Ovary (tissue), 7 donors: ENCODE measurements at regions not wholly inside any gene's neighbourhood (a gene's known extent, or its start where the extent isn't known, plus 50 kb on each side); places are given as distances from the start of the nearest gene placed in this dataset.

Experiments used
- DNase-seq, 5 donors: peaks; one replicate each; pipeline ENCODE4 v3.0.0-alpha.2; 2019 to 2020
- H3K27ac ChIP-seq, 2 donors: fragments of 200-600 bp; one replicate each; pipeline versions ENCODE4 v1.5.1 to v1.8.0; 2019 to 2022
- H3K27me3 ChIP-seq: fragments of 200-600 bp; one replicate; pipeline ENCODE4 v1.8.0; 2022
- H3K36me3 ChIP-seq: fragments of 200-600 bp; sonication (generic); one replicate; pipeline ENCODE4 v1.5.1; 2019
- H3K4me1 ChIP-seq: one replicate; pipeline ENCODE4 v1.8.1; 2013; ENCODE audit warnings: mild to moderate bottlenecking, moderate library complexity; ENCODE audit not compliant: insufficient read depth
- H3K4me3 ChIP-seq: fragments of 200-600 bp; sonication (generic); one replicate; pipeline ENCODE4 v1.5.1; 2017
- H3K9me3 ChIP-seq, 2 donors: fragments of 200-600 bp in 1 of 2; sonication (generic) in 1 of 2; one replicate each; pipeline versions ENCODE4 v1.5.1 to v1.8.1; 2013 to 2019; ENCODE audit warnings: mild to moderate bottlenecking in 1 of 2, moderate library complexity in 1 of 2
- CTCF ChIP-seq, 3 donors: fragments of 450-650 bp in 2 of 3; fragments of 200-600 bp in 1 of 3; IDR thresholded peaks; one replicate each; pipeline versions ENCODE4 v1.5.1 to v1.8.0; 2016 to 2022; ENCODE audit warnings: antibody characterized with exemption in 3 of 3, mild to moderate bottlenecking in 1 of 3
- EP300 ChIP-seq: sonication (generic); formaldehyde crosslinking; IDR thresholded peaks from one replicate; pipeline ENCODE4 v1.6.1; 2017; ENCODE audit warnings: antibody characterized with exemption
- POLR2A ChIP-seq: fragments of 450-650 bp; IDR thresholded peaks from one replicate; pipeline ENCODE4 v1.6.1; 2017; ENCODE audit warnings: antibody characterized with exemption, mild to moderate bottlenecking, moderate library complexity
- WGBS, 3 donors: extraction: QIAGEN DNeasy Blood & Tissue Kit in 1 of 3; methylation state at CpG; one replicate each; pipeline versions ENCODE4 v1.1.5 to v1.1.7; 2013 to 2017; 5-methylcytosine and 5-hydroxymethylcytosine counted together
- intact Hi-C, 4 donors: fragments of 100-400 bp; cut with DNase I; formaldehyde crosslinking; loops; one replicate each; pipeline versions ENCODE4 v1.11.0 to v1.15.1; 2022 to 2023
- donor health status: DM: no; HTN: no; CAD: no; lungs with moderate emphysema.
- donor health status: DM: no; HTN: no; CAD: no.
- donor health status: Bipolar disorder and iron deficiency.
- donor health status: DM: no; HTN: no; CAD: no.
- donor health status: DM: yes; HTN: yes; CAD: no.

- H3K9me3 ChIP-seq, result no peaks in the 10 kb centered on the region
- TF ChIP-seq CTCF (IDR thresholded peaks at IDR 0.05) (no peak), EP300 (no peak), POLR2A (no peak)
- no peak for DNase-seq
- intact Hi-C loops, result no loop called here
- H3K36me3 ChIP-seq, result no peaks in the 10 kb centered on the region
- H3K4me1 ChIP-seq, result peaks cover 1% of the 10 kb centered on the region
- H3K4me3 ChIP-seq, result no peak overlapping the region
- WGBS, 3 donors, result 92 to 94% (median 94%) methylated on average over 6 of the region's 6 CpGs
- H3K27me3 ChIP-seq, result no peaks in the 10 kb centered on the region
- no peak overlapping the region for H3K27ac ChIP-seq
Observed at GRCh38 chr10:110393866-110394265, 89.1 kb upstream of the SMNDC1 start.

GRCh38 chr10:110394296-110394695, 89.6 kb upstream of the SMNDC1 start:
- Histone ChIP-seq H3K27ac (no peak overlapping the region), H3K36me3 (no peaks in the 10 kb centered on the region), H3K4me3 (no peak overlapping the region), H3K4me1 (peaks cover 1% of the 10 kb centered on the region), H3K27me3 (no peaks in the 10 kb centered on the region), H3K9me3 (no peaks in the 10 kb centered on the region)
- intact Hi-C loops, result no loop called here
- WGBS, 3 donors, result 85 to 92% (median 92%) methylated on average over 7 to 8 of the region's 8 CpGs
- TF ChIP-seq POLR2A (no peak), CTCF (IDR thresholded peaks at IDR 0.05) (no peak), EP300 (no peak)
- DNase-seq, result no peak

GRCh38 chr10:110394898-110395297, 90.2 kb upstream of the SMNDC1 start:
- Histone ChIP-seq H3K27ac (no peak overlapping the region), H3K27me3 (no peaks in the 10 kb centered on the region), H3K36me3 (no peaks in the 10 kb centered on the region), H3K4me3 (no peak overlapping the region), H3K9me3 (no peaks in the 10 kb centered on the region), H3K4me1 (peaks cover 1% of the 10 kb centered on the region)
- TF ChIP-seq POLR2A (no peak), CTCF (IDR thresholded peaks at IDR 0.05) (no peak), EP300 (no peak)
- DNase-seq, result no peak
- intact Hi-C loops, result no loop called here
- WGBS, 3 donors, result 96 to 99% (median 96%) methylated on average over 6 of the region's 6 CpGs

- H3K36me3 ChIP-seq, result no peaks in the 10 kb centered on the region
- no peak overlapping the region for H3K4me3 ChIP-seq
- 47 to 53% (median 48%) methylated on average over 11 of the region's 11 CpGs for WGBS, 3 donors
- no peak overlapping the region for H3K27ac ChIP-seq
- H3K27me3 ChIP-seq, result no peaks in the 10 kb centered on the region
- peak in 1 of 5 donors; percentile 38 for DNase-seq
- H3K4me1 ChIP-seq, result peaks cover 1% of the 10 kb centered on the region
- no peaks in the 10 kb centered on the region for H3K9me3 ChIP-seq
- intact Hi-C loops, result no loop called here
- TF ChIP-seq POLR2A (no peak), EP300 (no peak), CTCF (IDR thresholded peaks at IDR 0.05) (no peak)
Observed at GRCh38 chr10:110395350-110396283, 90.9 kb upstream of the SMNDC1 start.
